ENCODE measurements at regions not wholly inside any gene's neighbourhood (a gene's known extent, or its start where the extent isn't known, plus 50 kb on each side); places are given as distances from the start of the nearest gene placed in this dataset.
"Not testable (repeated sequence)": the region's sequence is repeated elsewhere in the genome, so short reads cannot be mapped to it uniquely, and the experiment has no call there.

- Histone ChIP-seq H3K27ac (no peak overlapping the region), H3K4me1 (no peaks in the 10 kb centered on the region), H3K27me3 (no peaks in the 10 kb centered on the region), H3K9me3 (no peaks in the 10 kb centered on the region), H3K36me3 (no peaks in the 10 kb centered on the region), H3K4me3 (no peak overlapping the region)
- no peak for TF ChIP-seq POLR2A (IDR thresholded peaks at IDR 0.05)
- peak; percentile 23 to 83 (median 70) for TF ChIP-seq CTCF (IDR thresholded peaks at IDR 0.05)
- DNase-seq = peak in 2 of 3 donors; percentile 16 to 50
Measured at GRCh38 chr5:130871346-130872086, 293.5 kb downstream of the HINT1 start.

GRCh38 chr5:130870691-130871090 lies 294.4 kb downstream of the HINT1 start:
- Histone ChIP-seq H3K4me1 (no peaks in the 10 kb centered on the region), H3K9me3 (no peaks in the 10 kb centered on the region), H3K27ac (no peak overlapping the region), H3K36me3 (no peaks in the 10 kb centered on the region), H3K27me3 (no peaks in the 10 kb centered on the region), H3K4me3 (no peak overlapping the region)
- no peak for DNase-seq
- TF ChIP-seq CTCF (IDR thresholded peaks at IDR 0.05) = no peak
- no peak for TF ChIP-seq POLR2A (IDR thresholded peaks at IDR 0.05)

GRCh38 chr5:130868186-130868840 lies 296.7 kb downstream of the HINT1 start:
- H3K4me3 ChIP-seq = no peak overlapping the region
- no peaks in the 10 kb centered on the region for H3K27me3 ChIP-seq
- H3K36me3 ChIP-seq = no peaks in the 10 kb centered on the region
- H3K9me3 ChIP-seq = no peaks in the 10 kb centered on the region
- H3K4me1 ChIP-seq = no peaks in the 10 kb centered on the region
- no peak for TF ChIP-seq CTCF (IDR thresholded peaks at IDR 0.05)
- no peak for TF ChIP-seq POLR2A (IDR thresholded peaks at IDR 0.05)
- no peak overlapping the region for H3K27ac ChIP-seq
- DNase-seq = no peak

- Histone ChIP-seq H3K27ac (no peak overlapping the region), H3K4me3 (no peak overlapping the region), H3K9me3 (no peaks in the 10 kb centered on the region), H3K4me1 (no peaks in the 10 kb centered on the region), H3K36me3 (no peaks in the 10 kb centered on the region), H3K27me3 (no peaks in the 10 kb centered on the region)
- no peak for DNase-seq
- TF ChIP-seq CTCF (IDR thresholded peaks at IDR 0.05) (no peak), POLR2A (IDR thresholded peaks at IDR 0.05) (no peak)
Measured at GRCh38 chr5:130845049-130845765, 319.8 kb downstream of the HINT1 start.

GRCh38 chr5:130836729-130837649 lies 328.1 kb downstream of the HINT1 start:
- H3K36me3 ChIP-seq = no peaks in the 10 kb centered on the region
- TF ChIP-seq CTCF (IDR thresholded peaks at IDR 0.05) (no peak), POLR2A (IDR thresholded peaks at IDR 0.05) (no peak)
- H3K9me3 ChIP-seq = no peaks in the 10 kb centered on the region
- peaks cover 0 to 4% (median 0%) of the 10 kb centered on the region in 4 donors for H3K4me1 ChIP-seq
- peak overlapping the region in 1 of 4 donors; percentile 3 for H3K27ac ChIP-seq
- no peak for DNase-seq
- peak overlapping the region in 3 of 4 donors; percentile 19 to 40 (median 39) for H3K4me3 ChIP-seq
- no peaks in the 10 kb centered on the region for H3K27me3 ChIP-seq

GRCh38 chr5:130817598-130818384 lies 347.3 kb downstream of the HINT1 start:
- H3K9me3 ChIP-seq, H3K27ac ChIP-seq, DNase-seq, H3K36me3 ChIP-seq, H3K4me1 ChIP-seq, H3K27me3 ChIP-seq, H3K4me3 ChIP-seq: not testable (repeated sequence)
